Nephron progenitor cell (in vitro differentiated cells): ENCODE measurements at regions not wholly inside any gene's neighbourhood (a gene's known extent, or its start where the extent isn't known, plus 50 kb on each side); places are given as distances from the start of the nearest gene placed in this dataset.
"Not testable (repeated sequence)": the region's sequence is repeated elsewhere in the genome, so short reads cannot be mapped to it uniquely, and the experiment has no call there.

Experiments
- DNase-seq: peaks from one replicate; pipeline ENCODE4 v3.0.0; 2021
- H3K27ac Mint-ChIP-seq: 2 replicates; pipeline ENCODE4 v1.8.0; 2021; ENCODE audit warnings: mild to moderate bottlenecking, moderate library complexity, mixed read lengths
- H3K27me3 Mint-ChIP-seq: 2 replicates; pipeline ENCODE4 v1.8.0; 2021; ENCODE audit warnings: mild to moderate bottlenecking, low read depth, mixed read lengths; ENCODE audit not compliant: poor library complexity
- H3K36me3 Mint-ChIP-seq: 2 replicates; pipeline ENCODE4 v1.8.0; 2021; ENCODE audit warnings: low read depth, mixed read lengths
- H3K4me1 Mint-ChIP-seq: 2 replicates; pipeline ENCODE4 v1.8.0; 2021; ENCODE audit warnings: mixed read lengths
- H3K4me3 Mint-ChIP-seq: 2 replicates; pipeline ENCODE4 v1.8.0; 2021; ENCODE audit warnings: mild to moderate bottlenecking, moderate library complexity, mixed read lengths
- H3K9me3 Mint-ChIP-seq: 2 replicates; pipeline ENCODE4 v1.8.0; 2021; ENCODE audit warnings: mild to moderate bottlenecking, moderate library complexity, mixed read lengths
- CTCF ChIP-seq: fragments of 200-600 bp; sonication (generic); IDR thresholded peaks from 2 replicates; pipeline ENCODE4 v1.5.0; 2021; ENCODE audit warnings: antibody characterized with exemption

DNA sequence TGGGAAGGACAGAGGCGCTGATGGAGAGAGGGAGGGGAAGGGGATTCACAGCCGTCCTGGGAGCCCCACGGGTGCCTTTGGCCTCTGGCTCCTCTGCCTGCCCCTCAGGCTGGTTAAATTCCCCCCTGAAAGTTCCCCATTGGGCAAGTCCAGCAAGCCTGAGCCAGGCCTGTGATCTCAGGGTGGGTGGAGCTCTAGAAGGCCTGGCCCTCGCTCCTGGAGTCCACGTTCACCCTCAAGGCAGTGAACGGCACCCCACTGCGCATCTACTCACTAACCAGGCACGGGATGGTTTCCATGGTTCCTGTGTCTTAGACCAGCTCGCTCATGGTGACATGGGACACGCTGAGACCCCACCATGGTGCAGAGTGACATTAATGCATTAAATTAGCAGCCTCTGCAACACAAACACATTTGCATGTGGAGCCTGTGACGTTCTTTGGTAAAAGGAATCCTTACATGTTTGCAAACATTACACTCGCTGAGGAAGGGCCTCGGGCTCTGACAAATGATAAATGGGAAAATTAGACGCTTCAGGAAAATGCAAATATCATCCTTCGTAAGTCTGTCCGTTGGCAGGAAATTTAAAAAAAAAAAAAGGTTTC lies 452.7 kb downstream of the PREX1 start:
- TF ChIP-seq CTCF, result no peak
- H3K9me3 Mint-ChIP-seq, result no peaks in the 10 kb centered on the region
- peaks cover 74% of the 10 kb centered on the region for H3K4me1 Mint-ChIP-seq
- DNase-seq, result no peak
- peak overlapping the region; percentile 35 for H3K4me3 Mint-ChIP-seq
- peaks cover 10% of the 10 kb centered on the region for H3K27me3 Mint-ChIP-seq
- H3K36me3 Mint-ChIP-seq, result no peaks in the 10 kb centered on the region
- H3K27ac Mint-ChIP-seq, result peak overlapping the region; percentile 88

DNA sequence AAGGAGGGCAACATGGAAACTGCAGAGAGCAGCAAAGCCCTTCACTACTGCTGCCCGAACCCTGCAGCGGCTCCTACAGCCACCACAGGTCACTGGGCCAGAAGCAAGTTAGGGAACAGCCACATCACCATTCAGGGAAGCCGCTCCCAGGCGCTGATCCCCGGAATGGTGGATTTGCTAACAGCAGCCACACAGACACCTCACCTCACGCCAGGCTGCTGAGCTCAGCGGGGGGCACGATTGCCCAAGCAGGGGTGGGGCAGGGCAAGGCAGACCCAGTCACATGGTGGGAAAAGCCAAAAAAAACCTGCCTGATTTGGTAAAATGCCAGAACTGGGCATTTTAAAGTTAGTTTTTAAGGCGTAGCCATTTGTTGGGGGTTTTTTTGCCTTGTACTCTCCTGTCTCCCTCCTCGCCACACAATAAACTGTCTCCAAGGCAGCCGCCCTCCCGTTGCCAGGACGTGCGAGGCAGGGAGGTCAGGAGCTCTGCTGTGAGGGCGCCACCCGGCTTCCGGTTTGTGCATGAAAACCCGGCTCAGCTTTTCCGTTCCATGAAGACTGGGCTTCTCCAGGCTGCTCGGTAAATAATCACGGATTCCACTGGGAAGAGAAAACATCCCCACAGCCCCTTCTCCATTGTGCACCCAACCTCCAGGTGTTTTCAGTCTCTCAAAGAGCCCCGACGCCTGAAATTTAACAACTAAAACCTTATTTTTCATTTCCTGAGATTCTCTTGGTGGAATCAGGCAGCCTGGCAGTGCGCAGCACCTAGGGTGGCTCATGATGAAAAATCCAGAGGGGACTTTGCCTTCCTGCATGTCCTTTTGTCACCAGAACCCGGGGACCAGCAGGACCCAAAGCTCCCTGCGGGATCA lies 453.5 kb downstream of the PREX1 start:
- H3K27ac Mint-ChIP-seq, result peak overlapping the region; percentile 66
- peaks cover 80% of the 10 kb centered on the region for H3K4me1 Mint-ChIP-seq
- peak; percentile 35 for DNase-seq
- peak overlapping the region; percentile 15 for H3K4me3 Mint-ChIP-seq
- H3K27me3 Mint-ChIP-seq, H3K9me3 Mint-ChIP-seq, H3K36me3 Mint-ChIP-seq: not testable (repeated sequence)

GRCh38 chr20:48373555-48373934 lies 454.3 kb downstream of the PREX1 start:
- peaks cover 87% of the 10 kb centered on the region for H3K4me1 Mint-ChIP-seq
- no peak for DNase-seq
- no peak for TF ChIP-seq CTCF
- H3K36me3 Mint-ChIP-seq, result no peaks in the 10 kb centered on the region
- no peak overlapping the region for H3K27ac Mint-ChIP-seq
- H3K27me3 Mint-ChIP-seq, result peaks cover 6% of the 10 kb centered on the region
- no peaks in the 10 kb centered on the region for H3K9me3 Mint-ChIP-seq
- H3K4me3 Mint-ChIP-seq, result peak overlapping the region; percentile 15

DNA sequence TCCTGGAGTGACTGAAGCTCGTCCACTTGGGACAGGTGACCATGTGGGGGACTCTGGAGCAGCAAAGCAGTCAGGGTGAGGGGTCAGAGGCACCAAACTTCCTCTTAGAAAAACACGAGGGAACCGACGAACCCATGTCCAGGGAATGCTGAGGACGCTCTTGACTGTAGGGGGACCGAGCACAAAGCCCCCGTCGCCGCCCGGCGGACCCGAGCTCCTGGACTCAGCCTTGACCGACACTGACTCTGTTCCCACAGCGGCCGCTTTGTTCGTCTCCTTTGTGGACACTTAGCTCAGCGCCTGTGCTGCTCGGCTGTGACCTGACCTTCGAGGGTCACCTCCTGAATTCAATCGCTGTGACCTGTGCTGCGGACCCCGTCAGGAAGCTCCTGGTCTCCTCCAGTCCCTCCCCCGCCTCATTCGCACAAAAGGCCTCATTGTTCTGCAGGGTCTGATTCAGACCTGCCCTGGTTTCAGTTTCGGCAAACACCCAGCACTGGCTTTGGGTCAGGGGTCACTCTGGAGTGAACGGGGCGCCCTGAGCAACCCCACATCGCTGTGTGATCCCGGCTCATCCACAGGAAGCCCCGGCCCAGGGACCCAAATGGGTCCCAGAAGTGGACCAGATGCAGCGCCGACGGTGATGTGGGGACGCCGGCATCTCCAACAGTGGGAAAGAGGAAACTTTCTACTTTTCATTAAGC lies 454.8 kb downstream of the PREX1 start:
- Mint-ChIP-seq H3K4me3 (peak overlapping the region; percentile 20), H3K27ac (peak overlapping the region; percentile 83), H3K4me1 (peaks cover 92% of the 10 kb centered on the region)
- not testable (repeated sequence) for H3K27me3 Mint-ChIP-seq, H3K36me3 Mint-ChIP-seq, H3K9me3 Mint-ChIP-seq
- DNase-seq, result peak; percentile 65

- Mint-ChIP-seq H3K9me3 (peaks cover 6% of the 10 kb centered on the region), H3K36me3 (no peaks in the 10 kb centered on the region), H3K4me1 (peaks cover 95% of the 10 kb centered on the region), H3K27ac (no peak overlapping the region), H3K27me3 (peaks cover 6% of the 10 kb centered on the region), H3K4me3 (peak overlapping the region; percentile 33)
- no peak for DNase-seq
- TF ChIP-seq CTCF, result no peak
Observed at GRCh38 chr20:48371211-48371610, 456.6 kb downstream of the PREX1 start.

DNA sequence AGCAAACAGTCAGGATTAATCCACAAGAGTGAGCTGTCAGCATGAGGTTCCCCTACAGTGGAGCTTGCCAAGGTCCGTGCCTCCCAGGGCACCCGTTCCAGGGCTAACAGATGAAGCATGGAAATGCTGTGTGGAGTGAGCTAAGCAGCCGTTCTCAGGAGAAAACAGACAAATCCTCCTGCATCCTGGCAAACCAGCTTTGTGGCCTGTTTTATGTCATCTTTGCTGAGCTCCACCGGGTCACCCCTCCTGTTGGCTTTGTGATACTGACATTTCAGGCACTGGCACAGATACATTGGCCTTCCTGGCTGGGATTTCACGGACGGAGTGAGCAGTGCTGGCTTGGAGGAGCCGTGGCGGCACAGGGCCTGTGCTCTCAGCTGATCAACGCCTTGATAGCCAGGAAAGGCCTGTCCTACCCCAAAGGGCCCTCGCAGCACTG lies 459.2 kb downstream of the PREX1 start:
- not testable (repeated sequence) for H3K4me3 Mint-ChIP-seq, DNase-seq, H3K36me3 Mint-ChIP-seq
- Mint-ChIP-seq H3K27ac (peak overlapping the region; percentile 74), H3K4me1 (peaks cover 83% of the 10 kb centered on the region), H3K9me3 (peaks cover 19% of the 10 kb centered on the region), H3K27me3 (peaks cover 14% of the 10 kb centered on the region)

DNA sequence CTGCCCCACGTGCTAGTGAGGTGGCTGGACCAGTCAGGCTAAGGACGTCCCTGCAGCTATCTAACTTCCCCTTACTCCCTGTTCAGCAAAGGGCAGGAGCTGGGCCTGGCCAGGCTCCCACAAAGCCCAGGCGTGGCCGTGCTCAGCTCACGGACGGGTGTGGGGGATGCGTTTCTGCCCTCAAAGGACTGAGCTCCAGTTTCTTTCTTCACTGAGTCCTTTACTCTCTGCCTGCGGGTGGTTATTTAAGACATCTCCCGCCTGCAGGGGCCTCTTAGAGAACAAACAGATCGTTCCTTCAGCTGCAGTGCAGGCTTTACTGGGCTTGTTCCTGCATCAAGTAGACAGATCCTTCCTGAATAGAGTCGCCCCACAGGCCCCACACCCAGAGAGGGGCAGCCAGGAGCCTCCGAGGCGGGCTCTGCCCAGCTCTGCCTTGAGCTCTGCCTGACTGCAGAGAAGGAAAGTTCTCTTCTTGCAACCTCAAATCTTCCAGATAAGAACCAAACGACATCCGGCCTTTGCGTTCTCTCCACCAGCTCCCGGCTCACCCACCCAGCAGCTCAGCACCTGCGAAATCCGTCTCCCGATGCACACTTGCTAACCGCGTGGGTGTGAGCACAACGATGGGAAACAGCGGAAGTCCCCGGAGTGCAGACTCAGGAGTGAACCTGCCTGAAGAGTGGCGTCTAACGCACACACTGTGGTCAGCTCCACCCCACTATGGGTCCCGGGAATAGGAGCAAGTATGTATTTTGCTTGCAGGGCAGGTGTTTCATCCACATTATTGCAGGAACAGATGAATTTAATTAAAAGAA lies 460.0 kb downstream of the PREX1 start:
- H3K36me3 Mint-ChIP-seq, H3K4me3 Mint-ChIP-seq, DNase-seq: not testable (repeated sequence)
- H3K9me3 Mint-ChIP-seq, result peaks cover 22% of the 10 kb centered on the region
- H3K27ac Mint-ChIP-seq, result peak overlapping the region; percentile 87
- peaks cover 11% of the 10 kb centered on the region for H3K27me3 Mint-ChIP-seq
- H3K4me1 Mint-ChIP-seq, result peaks cover 75% of the 10 kb centered on the region
